Neural progenitor cell (in vitro differentiated cells): ENCODE measurements at regions not wholly inside any gene's neighbourhood (a gene's known extent, or its start where the extent isn't known, plus 50 kb on each side); places are given as distances from the start of the nearest gene placed in this dataset.

Experiments
- DNase-seq: peaks from one replicate; pipeline ENCODE4 v3.0.0-alpha.2; 2016; ENCODE audit warnings: low spot score
- H2AFZ ChIP-seq: fragments of 200-600 bp; sonication (generic); replicated peaks from 2 replicates; pipeline ENCODE4 v1.6.1; 2016; ENCODE audit warnings: antibody characterized with exemption
- H3F3A ChIP-seq: fragments of 200-600 bp; sonication (generic); 2 replicates; pipeline ENCODE4 v1.6.1; 2016; ENCODE audit warnings: antibody characterized with exemption, low read depth
- H3K27ac ChIP-seq: fragments of 200-600 bp; sonication (generic); 2 replicates; pipeline ENCODE4 v1.5.1; 2016; ENCODE audit warnings: mild to moderate bottlenecking
- H3K27me3 ChIP-seq: fragments of 200-600 bp; sonication (generic); 2 replicates; pipeline ENCODE4 v1.6.1; 2016; ENCODE audit warnings: mild to moderate bottlenecking, moderate library complexity
- H3K36me3 ChIP-seq: fragments of 200-600 bp; sonication (generic); 2 replicates; pipeline ENCODE4 v1.5.1; 2016
- H3K4me1 ChIP-seq: fragments of 200-600 bp; sonication (generic); 2 replicates; pipeline ENCODE4 v1.6.1; 2016; ENCODE audit warnings: mixed run types
- H3K4me2 ChIP-seq: fragments of 200-600 bp; sonication (generic); 2 replicates; pipeline ENCODE4 v1.6.1; 2016
- H3K4me3 ChIP-seq: fragments of 200-600 bp; sonication (generic); 2 replicates; pipeline ENCODE4 v1.5.1; 2016
- H3K79me2 ChIP-seq: fragments of 200-600 bp; sonication (generic); 2 replicates; pipeline ENCODE4 v1.6.1; 2016; ENCODE audit warnings: low read depth
- H3K9ac ChIP-seq: fragments of 200-600 bp; sonication (generic); 2 replicates; pipeline ENCODE4 v1.6.1; 2016
- H3K9me3 ChIP-seq: fragments of 200-600 bp; sonication (generic); 2 replicates; pipeline ENCODE4 v1.5.1; 2016; ENCODE audit warnings: low read depth
- H4K20me1 ChIP-seq: fragments of 200-600 bp; sonication (generic); 2 replicates; pipeline ENCODE4 v1.6.1; 2016; ENCODE audit warnings: low read depth
- H3K27ac Mint-ChIP-seq: 3 replicates; pipeline ENCODE4 v1.8.0; 2021; ENCODE audit warnings: mixed read lengths
- H3K27me3 Mint-ChIP-seq: 2 replicates; pipeline ENCODE4 v1.8.0; 2022; ENCODE audit warnings: low read depth, mild to moderate bottlenecking, inconsistent platforms, moderate library complexity, mixed read lengths; ENCODE audit not compliant: insufficient read depth
- H3K36me3 Mint-ChIP-seq: 3 replicates; pipeline ENCODE4 v1.8.0; 2021; ENCODE audit warnings: mixed read lengths
- H3K4me1 Mint-ChIP-seq: 3 replicates; pipeline ENCODE4 v1.8.0; 2021; ENCODE audit warnings: mixed read lengths
- H3K4me3 Mint-ChIP-seq: 3 replicates; pipeline ENCODE4 v1.8.0; 2021; ENCODE audit warnings: mild to moderate bottlenecking, moderate library complexity, mixed read lengths
- H3K9me3 Mint-ChIP-seq: 3 replicates; pipeline ENCODE4 v1.8.0; 2020; ENCODE audit warnings: mixed read lengths
- CTCF ChIP-seq: fragments of 200-600 bp; sonication (generic); IDR thresholded peaks from 2 replicates; pipeline ENCODE4 v1.5.1; 2017; ENCODE audit warnings: antibody characterized with exemption, mild to moderate bottlenecking
- EZH2 ChIP-seq: fragments of 200-600 bp; sonication (generic); IDR thresholded peaks from 2 replicates; pipeline ENCODE4 v1.6.1; 2017; ENCODE audit warnings: antibody characterized with exemption, mild to moderate bottlenecking, moderate library complexity
- EZH2phosphoT487 ChIP-seq: fragments of 200-600 bp; sonication (generic); IDR thresholded peaks from 2 replicates; pipeline ENCODE4 v1.6.1; 2017; ENCODE audit warnings: antibody characterized with exemption

- Histone ChIP-seq H3K27me3 (no peaks in the 10 kb centered on the region), H3K4me1 (no peaks in the 10 kb centered on the region), H3K4me3 (no peak overlapping the region), H3K9me3 (no peaks in the 10 kb centered on the region), H2AFZ (peak overlapping the region; percentile 31), H3K4me2 (no peak overlapping the region), H3K27ac (no peak overlapping the region), H3F3A (no peaks in the 10 kb centered on the region), H3K36me3 (no peaks in the 10 kb centered on the region), H3K9ac (no peak overlapping the region), H3K79me2 (no peaks in the 10 kb centered on the region), H4K20me1 (no peaks in the 10 kb centered on the region)
- H3K27ac Mint-ChIP-seq: no peak overlapping the region
- H3K4me1 Mint-ChIP-seq: no peaks in the 10 kb centered on the region
- no peak for DNase-seq
- no peak for TF ChIP-seq CTCF
- no peak for TF ChIP-seq EZH2phosphoT487
- no peak for TF ChIP-seq EZH2
- peaks cover 11% of the 10 kb centered on the region for H3K36me3 Mint-ChIP-seq
- peaks cover 5% of the 10 kb centered on the region for H3K9me3 Mint-ChIP-seq
- H3K4me3 Mint-ChIP-seq: no peak overlapping the region
- no peaks in the 10 kb centered on the region for H3K27me3 Mint-ChIP-seq
Observed at GRCh38 chr14:25929881-25930615, 667.8 kb downstream of the NOVA1 start.

- H3K27ac ChIP-seq: no peak overlapping the region
- no peak overlapping the region for H3K4me2 ChIP-seq
- H3K9me3 ChIP-seq: no peaks in the 10 kb centered on the region
- no peaks in the 10 kb centered on the region for H3F3A ChIP-seq
- DNase-seq: no peak
- H3K36me3 ChIP-seq: no peaks in the 10 kb centered on the region
- H2AFZ ChIP-seq: peak overlapping the region; percentile 79
- Mint-ChIP-seq H3K9me3 (no peaks in the 10 kb centered on the region), H3K27ac (peak overlapping the region; percentile 64), H3K4me3 (no peak overlapping the region), H3K4me1 (peaks cover 5% of the 10 kb centered on the region), H3K36me3 (peaks cover 5% of the 10 kb centered on the region), H3K27me3 (no peaks in the 10 kb centered on the region)
- TF ChIP-seq CTCF (no peak), EZH2phosphoT487 (no peak)
- no peaks in the 10 kb centered on the region for H3K79me2 ChIP-seq
- no peaks in the 10 kb centered on the region for H3K27me3 ChIP-seq
- no peak overlapping the region for H3K9ac ChIP-seq
- peaks cover 5% of the 10 kb centered on the region for H3K4me1 ChIP-seq
- no peak overlapping the region for H3K4me3 ChIP-seq
- H4K20me1 ChIP-seq: no peaks in the 10 kb centered on the region
Observed at GRCh38 chr14:25911831-25912230, 686.0 kb downstream of the NOVA1 start.

GRCh38 chr14:25909045-25909747 is 688.6 kb downstream of the NOVA1 start:
- Mint-ChIP-seq H3K27ac (no peak overlapping the region), H3K27me3 (peaks cover 2% of the 10 kb centered on the region), H3K9me3 (no peaks in the 10 kb centered on the region), H3K36me3 (peaks cover 2% of the 10 kb centered on the region), H3K4me3 (no peak overlapping the region), H3K4me1 (peaks cover 2% of the 10 kb centered on the region)
- no peak overlapping the region for H2AFZ ChIP-seq
- H3K4me3 ChIP-seq: no peak overlapping the region
- no peak overlapping the region for H3K27ac ChIP-seq
- H4K20me1 ChIP-seq: no peaks in the 10 kb centered on the region
- no peak for DNase-seq
- TF ChIP-seq EZH2 (no peak), EZH2phosphoT487 (no peak), CTCF (no peak)
- H3F3A ChIP-seq: peaks cover 4% of the 10 kb centered on the region
- H3K9ac ChIP-seq: no peak overlapping the region
- no peaks in the 10 kb centered on the region for H3K9me3 ChIP-seq
- H3K36me3 ChIP-seq: no peaks in the 10 kb centered on the region
- H3K79me2 ChIP-seq: no peaks in the 10 kb centered on the region
- H3K27me3 ChIP-seq: no peaks in the 10 kb centered on the region
- H3K4me2 ChIP-seq: no peak overlapping the region
- H3K4me1 ChIP-seq: peaks cover 16% of the 10 kb centered on the region
